ENCODE measurements at regions not wholly inside any gene's neighbourhood (a gene's known extent, or its start where the extent isn't known, plus 50 kb on each side); places are given as distances from the start of the nearest gene placed in this dataset.

GRCh38 chr13:78777396-78777795 lies 118.4 kb upstream of the OBI1 start:
- Mint-ChIP-seq H3K4me1 (ENCODE audit: low read depth, unreplicated experiment) (no peaks in the 10 kb centered on the region), H3K36me3 (ENCODE audit: low read depth, unreplicated experiment) (no peaks in the 10 kb centered on the region), H3K27me3 (ENCODE audit: low read depth, unreplicated experiment) (no peaks in the 10 kb centered on the region), H3K4me3 (ENCODE audit: unreplicated experiment) (no peak overlapping the region), H3K9me3 (ENCODE audit: unreplicated experiment) (no peaks in the 10 kb centered on the region), H3K27ac (ENCODE audit: unreplicated experiment) (no peak overlapping the region)
- H3K79me2 ChIP-seq (ENCODE audit: insufficient read depth, low read length) = no peaks in the 10 kb centered on the region
- no peaks in the 10 kb centered on the region for H3K27me3 ChIP-seq (ENCODE audit: insufficient read depth, low read length)
- no peak overlapping the region for H3K4me3 ChIP-seq (ENCODE audit: insufficient read depth, low read depth, low read length)
- FAIRE-seq (no peak), DNase-seq (ENCODE audit: low read depth) (no peak)
- H4K20me1 ChIP-seq (ENCODE audit: insufficient read depth, low read length) = no peaks in the 10 kb centered on the region
- H3K9ac ChIP-seq (ENCODE audit: low read length) = no peak overlapping the region
- TF ChIP-seq EZH2 (IDR thresholded peaks at IDR 0.05; ENCODE audit: insufficient read depth, low read length) = no peak
- TF ChIP-seq CTCF (IDR thresholded peaks at IDR 0.05; ENCODE audit: insufficient read depth, low read depth, low read length) = no peak
- H3K4me2 ChIP-seq (ENCODE audit: low read length) = no peak overlapping the region
- H3K36me3 ChIP-seq (ENCODE audit: insufficient read depth, low read length) = no peaks in the 10 kb centered on the region
- H3K4me1 ChIP-seq (ENCODE audit: insufficient read depth, low read length) = no peaks in the 10 kb centered on the region
- no peaks in the 10 kb centered on the region for H3K9me3 ChIP-seq (ENCODE audit: insufficient read depth, low read depth, low read length)
- H3K27ac ChIP-seq (ENCODE audit: low read depth, low read length) = no peak overlapping the region
- H2AFZ ChIP-seq (ENCODE audit: low read depth, low read length) = no peak overlapping the region

GRCh38 chr13:78772933-78773332 lies 114.0 kb upstream of the OBI1 start:
- H3K36me3 Mint-ChIP-seq (ENCODE audit: low read depth, unreplicated experiment) = no peaks in the 10 kb centered on the region
- H3K4me3 Mint-ChIP-seq (ENCODE audit: unreplicated experiment) = no peak overlapping the region
- Histone ChIP-seq H3K4me2 (ENCODE audit: low read length) (no peak overlapping the region), H3K27me3 (ENCODE audit: insufficient read depth, low read length) (no peaks in the 10 kb centered on the region), H3K9ac (ENCODE audit: low read length) (no peak overlapping the region), H3K9me3 (ENCODE audit: insufficient read depth, low read depth, low read length) (no peaks in the 10 kb centered on the region), H4K20me1 (ENCODE audit: insufficient read depth, low read length) (no peaks in the 10 kb centered on the region), H3K36me3 (ENCODE audit: insufficient read depth, low read length) (no peaks in the 10 kb centered on the region), H2AFZ (ENCODE audit: low read depth, low read length) (no peak overlapping the region), H3K79me2 (ENCODE audit: insufficient read depth, low read length) (no peaks in the 10 kb centered on the region), H3K4me3 (ENCODE audit: insufficient read depth, low read depth, low read length) (no peak overlapping the region), H3K27ac (ENCODE audit: low read depth, low read length) (no peak overlapping the region), H3K4me1 (ENCODE audit: insufficient read depth, low read length) (no peaks in the 10 kb centered on the region)
- H3K9me3 Mint-ChIP-seq (ENCODE audit: unreplicated experiment) = no peaks in the 10 kb centered on the region
- H3K27me3 Mint-ChIP-seq (ENCODE audit: low read depth, unreplicated experiment) = peaks cover 6% of the 10 kb centered on the region
- FAIRE-seq = no peak
- DNase-seq (ENCODE audit: low read depth) = no peak
- no peak overlapping the region for H3K27ac Mint-ChIP-seq (ENCODE audit: unreplicated experiment)
- TF ChIP-seq EZH2 (IDR thresholded peaks at IDR 0.05; ENCODE audit: insufficient read depth, low read length) = no peak
- TF ChIP-seq CTCF (IDR thresholded peaks at IDR 0.05; ENCODE audit: insufficient read depth, low read depth, low read length) = no peak
- H3K4me1 Mint-ChIP-seq (ENCODE audit: low read depth, unreplicated experiment) = no peaks in the 10 kb centered on the region

GRCh38 chr13:78770601-78771000 lies 111.6 kb upstream of the OBI1 start:
- no peaks in the 10 kb centered on the region for H3K4me1 Mint-ChIP-seq (ENCODE audit: low read depth, unreplicated experiment)
- H3K36me3 Mint-ChIP-seq (ENCODE audit: low read depth, unreplicated experiment) = no peaks in the 10 kb centered on the region
- Histone ChIP-seq H2AFZ (ENCODE audit: low read depth, low read length) (no peak overlapping the region), H3K4me1 (ENCODE audit: insufficient read depth, low read length) (no peaks in the 10 kb centered on the region), H3K36me3 (ENCODE audit: insufficient read depth, low read length) (no peaks in the 10 kb centered on the region), H3K27me3 (ENCODE audit: insufficient read depth, low read length) (no peaks in the 10 kb centered on the region), H3K27ac (ENCODE audit: low read depth, low read length) (no peak overlapping the region), H3K9me3 (ENCODE audit: insufficient read depth, low read depth, low read length) (no peaks in the 10 kb centered on the region), H3K79me2 (ENCODE audit: insufficient read depth, low read length) (no peaks in the 10 kb centered on the region), H4K20me1 (ENCODE audit: insufficient read depth, low read length) (no peaks in the 10 kb centered on the region), H3K4me3 (ENCODE audit: insufficient read depth, low read depth, low read length) (no peak overlapping the region), H3K4me2 (ENCODE audit: low read length) (no peak overlapping the region), H3K9ac (ENCODE audit: low read length) (no peak overlapping the region)
- no peaks in the 10 kb centered on the region for H3K9me3 Mint-ChIP-seq (ENCODE audit: unreplicated experiment)
- FAIRE-seq = no peak
- H3K27ac Mint-ChIP-seq (ENCODE audit: unreplicated experiment) = no peak overlapping the region
- H3K4me3 Mint-ChIP-seq (ENCODE audit: unreplicated experiment) = no peak overlapping the region
- DNase-seq (ENCODE audit: low read depth) = no peak
- TF ChIP-seq CTCF (IDR thresholded peaks at IDR 0.05; ENCODE audit: insufficient read depth, low read depth, low read length) (no peak), EZH2 (IDR thresholded peaks at IDR 0.05; ENCODE audit: insufficient read depth, low read length) (no peak)
- peaks cover 6% of the 10 kb centered on the region for H3K27me3 Mint-ChIP-seq (ENCODE audit: low read depth, unreplicated experiment)

Measured in astrocyte (in vitro differentiated cells and primary cell).